Activated effector memory CD4-positive, alpha-beta T cell treated with anti-CD3 and anti-CD28 coated beads, Interleukin-2, amount 50 U/mL, for 16 hours (primary cell): ENCODE measurements at regions not wholly inside any gene's neighbourhood (a gene's known extent, or its start where the extent isn't known, plus 50 kb on each side); places are given as distances from the start of the nearest gene placed in this dataset.

Source experiments
- DNase-seq: peaks from one replicate; pipeline ENCODE4 v3.0.0-alpha.2; 2020

- no peak for DNase-seq
Observed at GRCh38 chr13:112247471-112248405, 128.4 kb upstream of the SPACA7 start.

- no peak for DNase-seq
Observed at GRCh38 chr13:112248406-112248760, 127.8 kb upstream of the SPACA7 start.

DNA sequence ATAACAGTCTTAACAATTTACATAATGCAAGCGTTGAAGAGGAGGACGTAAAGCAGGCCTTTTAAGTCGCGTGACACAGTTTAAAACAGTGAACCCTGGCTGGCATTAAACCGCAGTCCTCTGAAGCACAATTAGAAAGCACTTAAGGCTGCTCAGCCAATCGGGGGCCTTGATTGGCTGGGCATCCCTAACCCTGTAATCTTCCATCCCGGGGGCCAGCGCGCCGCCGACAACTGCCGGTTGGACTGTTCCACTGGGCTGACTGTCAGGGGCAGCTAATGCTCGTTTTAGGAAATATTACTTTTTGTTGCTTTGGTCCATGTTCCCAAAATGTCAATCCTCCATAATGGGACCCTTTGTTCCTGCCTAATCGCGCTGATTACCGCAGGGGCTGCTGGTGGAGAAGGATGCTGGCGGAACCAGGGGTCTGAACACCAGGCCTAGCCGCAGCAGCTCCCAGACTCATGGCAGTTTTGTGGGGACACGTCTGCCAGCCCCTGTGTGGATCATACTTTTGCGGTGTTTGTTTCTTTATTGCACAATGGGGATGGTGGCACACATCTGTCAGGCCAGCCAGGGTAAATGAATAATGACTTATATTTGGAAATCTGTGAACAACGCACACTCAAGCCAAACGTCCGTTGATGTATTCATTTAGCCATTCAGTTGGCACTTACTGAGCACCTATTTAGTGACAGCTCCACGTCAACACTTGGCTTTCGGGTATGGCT is 127.1 kb upstream of the SPACA7 start:
- DNase-seq, result no peak

DNA sequence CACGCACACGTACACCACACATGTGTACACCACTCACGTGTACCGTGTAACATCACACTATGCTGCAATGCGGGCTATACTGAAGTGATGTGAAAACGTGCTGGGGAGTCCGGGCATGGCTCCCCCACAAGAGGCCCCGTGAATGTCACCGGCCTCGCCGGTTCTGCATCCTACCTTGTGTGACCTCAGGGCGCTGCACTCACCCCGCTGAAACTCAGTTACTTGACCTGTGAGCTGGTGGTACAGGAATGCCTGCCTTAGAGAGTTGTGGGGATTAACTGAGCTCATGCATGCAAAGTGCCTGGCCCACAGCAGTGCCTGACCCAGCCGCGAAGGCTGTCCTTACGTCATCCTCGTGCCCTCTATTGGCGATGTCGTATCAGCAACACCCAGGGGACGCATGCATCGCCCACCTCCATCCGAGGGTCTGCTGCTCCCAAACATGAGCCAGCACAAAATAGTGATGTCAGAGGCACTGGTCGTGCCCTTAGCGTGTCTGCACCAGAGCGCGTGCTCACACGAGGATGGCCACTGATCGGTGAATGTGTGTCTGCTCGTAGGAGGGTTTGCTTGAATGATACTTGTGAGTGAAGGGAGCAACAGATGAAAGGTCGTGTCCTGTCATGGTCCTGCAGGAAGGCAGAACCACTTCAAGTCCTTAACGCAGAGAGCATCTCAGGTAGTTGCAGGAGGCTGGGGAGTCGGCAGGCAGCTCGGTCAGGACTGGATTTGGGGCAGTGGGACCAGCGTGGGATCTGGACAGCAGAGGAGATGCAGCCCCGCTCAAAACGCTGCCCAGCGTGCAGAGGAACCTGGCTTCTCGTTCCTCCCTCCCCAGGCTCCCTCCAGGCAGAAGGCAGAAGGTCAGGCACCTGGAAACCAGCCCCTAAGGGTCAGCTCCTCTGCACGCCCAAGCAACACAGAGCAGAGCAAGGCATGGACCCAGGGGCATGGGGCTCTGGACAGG is 126.2 kb upstream of the SPACA7 start:
- peak; percentile 54 for DNase-seq

- no peak for DNase-seq
Observed at GRCh38 chr13:112250788-112251445, 125.2 kb upstream of the SPACA7 start.

- DNase-seq, result no peak
Observed at GRCh38 chr13:112251930-112252585, 124.1 kb upstream of the SPACA7 start.

GRCh38 chr13:112252804-112253590 is 123.2 kb upstream of the SPACA7 start:
- DNase-seq, result no peak

DNA sequence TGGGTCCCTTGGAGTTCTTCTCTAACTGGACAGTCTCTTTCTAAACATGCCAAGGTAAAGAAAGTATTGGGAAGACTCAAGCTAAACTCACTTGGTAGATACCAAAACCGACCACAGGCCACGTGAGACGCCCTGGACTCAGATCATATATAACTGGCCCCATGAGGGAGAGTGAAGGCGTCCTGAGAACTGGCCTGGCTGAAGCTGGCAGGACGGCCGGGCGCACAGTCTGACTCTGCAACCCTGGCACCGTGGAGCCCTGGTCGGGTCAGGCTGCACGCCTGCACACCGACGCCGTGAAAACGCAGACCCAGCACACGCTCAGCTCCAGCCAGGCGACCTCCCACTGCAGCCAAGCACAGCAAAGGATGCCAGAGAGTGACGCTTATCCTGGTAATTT is 122.5 kb upstream of the SPACA7 start:
- no peak for DNase-seq

DNA sequence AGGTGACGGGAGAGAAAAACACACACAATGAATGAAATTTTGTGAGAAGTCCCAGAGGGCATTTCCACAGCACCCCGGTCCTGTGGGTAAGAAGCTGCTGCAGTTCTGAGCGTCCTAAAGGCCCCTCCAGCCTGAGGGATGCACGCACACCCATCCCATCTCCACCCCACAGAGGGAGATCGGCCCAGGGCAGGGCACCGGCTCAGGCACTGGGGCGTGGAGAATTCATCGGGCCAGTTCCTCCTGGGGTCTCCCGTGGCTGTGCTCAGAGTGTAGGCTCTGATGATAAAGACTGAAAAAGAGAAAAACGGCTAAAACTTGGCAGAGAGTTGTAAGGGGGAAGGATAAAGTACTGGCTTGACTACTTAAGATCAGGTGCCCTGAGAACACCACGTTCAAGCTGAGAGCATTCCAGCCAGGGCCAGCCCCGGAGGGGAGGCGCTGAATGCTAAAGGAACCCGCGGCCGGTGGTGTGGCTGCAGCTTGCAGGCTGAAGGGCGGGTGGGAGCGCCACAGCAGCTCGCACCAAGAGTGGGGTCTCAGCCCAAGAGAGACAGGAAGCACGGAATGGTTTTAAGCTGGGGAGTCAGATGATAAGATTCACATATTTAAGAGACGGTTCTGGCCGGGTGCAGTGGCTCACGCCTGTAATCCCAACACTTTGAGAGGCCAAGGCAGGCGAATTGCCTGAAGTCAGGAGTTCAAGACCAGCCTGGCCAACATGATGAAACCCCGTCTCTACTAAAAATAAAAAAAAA is 121.9 kb upstream of the SPACA7 start:
- DNase-seq, result no peak

- DNase-seq, result no peak
Observed at GRCh38 chr13:112254900-112255299, 121.3 kb upstream of the SPACA7 start.

- DNase-seq, result no peak
Observed at GRCh38 chr13:112255550-112256120, 120.5 kb upstream of the SPACA7 start.

DNA sequence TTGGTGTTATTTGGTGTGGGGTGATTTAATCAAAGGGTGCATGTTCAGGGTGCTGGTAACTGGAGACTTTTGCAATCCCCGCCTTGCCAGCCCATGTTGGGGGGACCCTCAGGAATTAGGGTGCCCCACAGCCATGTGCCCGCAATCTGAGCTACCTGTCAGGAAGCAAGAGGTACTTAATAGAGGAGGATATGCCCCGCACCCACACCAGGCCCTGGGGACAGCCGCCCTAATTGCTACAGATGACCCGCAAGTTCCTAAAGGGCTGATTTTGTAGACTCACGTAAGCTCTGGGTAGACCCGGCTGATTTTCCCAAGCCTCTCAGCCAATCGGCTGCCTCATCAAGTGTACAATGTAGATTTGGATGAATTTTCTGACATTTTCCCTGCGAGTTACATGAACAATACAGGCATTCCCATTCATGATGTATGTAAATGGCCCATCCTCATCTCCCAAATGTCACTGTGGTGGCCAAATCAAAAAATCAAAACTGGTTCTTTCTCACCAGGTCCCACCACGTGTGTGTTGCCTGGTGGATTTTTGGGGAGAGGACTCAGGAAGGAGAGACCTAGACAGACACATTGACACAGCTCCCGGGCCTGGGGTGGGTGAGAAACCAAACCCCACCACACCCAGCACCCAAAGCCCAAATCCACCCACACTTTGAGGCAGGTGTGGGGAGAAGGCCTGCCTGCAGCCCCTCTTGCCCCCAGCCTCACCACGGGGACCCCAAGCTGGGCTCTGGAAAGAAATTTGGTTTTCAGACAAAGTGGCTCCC is 119.2 kb upstream of the SPACA7 start:
- no peak for DNase-seq

- DNase-seq, result no peak
Observed at GRCh38 chr13:112259511-112259910, 116.6 kb upstream of the SPACA7 start.

DNA sequence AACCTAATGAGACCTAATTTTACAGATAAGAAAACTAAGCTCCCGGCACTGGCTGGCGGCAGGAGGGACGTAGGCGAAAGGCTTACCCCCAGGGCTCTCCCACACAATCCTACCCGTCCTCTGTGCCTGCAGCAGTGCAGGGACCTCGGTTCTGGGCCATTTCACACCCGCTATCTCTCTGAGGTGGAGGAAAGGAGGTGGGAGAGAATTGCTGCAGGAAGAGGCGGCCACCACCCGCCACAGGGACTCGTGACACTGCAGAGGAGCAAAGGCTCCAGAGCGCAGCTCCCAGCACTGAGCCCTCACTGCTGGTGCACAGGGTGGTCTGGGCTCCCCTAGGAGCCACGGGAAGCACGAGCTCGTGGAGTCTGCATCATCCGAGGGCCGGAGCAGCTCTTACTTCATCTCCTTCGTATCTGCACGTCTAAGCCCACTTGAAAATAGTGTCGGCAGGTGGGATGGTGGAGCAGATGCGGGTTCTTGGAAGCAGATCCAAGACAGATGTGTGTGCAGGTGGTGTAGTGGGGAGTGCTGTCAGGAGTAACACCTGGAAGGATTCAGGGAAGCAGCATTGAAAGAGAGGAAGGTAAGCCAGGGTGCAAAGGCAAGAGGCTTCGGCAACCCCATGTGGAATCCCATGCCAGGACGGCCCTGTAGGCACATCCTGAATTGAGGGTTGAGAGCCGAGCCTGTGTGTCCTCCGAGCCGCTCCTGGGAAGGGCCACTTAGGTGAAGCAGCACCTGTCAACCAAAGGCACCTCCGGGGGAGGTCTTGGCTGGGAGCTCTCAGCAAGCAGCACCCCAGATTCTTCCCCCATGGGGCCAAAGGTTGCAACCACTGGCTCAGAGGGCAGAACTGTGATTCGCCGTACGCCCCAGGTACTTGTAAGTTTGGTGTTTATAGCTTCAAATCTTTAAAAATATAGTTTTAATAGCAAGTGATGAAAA is 115.8 kb upstream of the SPACA7 start:
- DNase-seq, result no peak

- no peak for DNase-seq
Observed at GRCh38 chr13:112261924-112262323, 114.2 kb upstream of the SPACA7 start.

DNA sequence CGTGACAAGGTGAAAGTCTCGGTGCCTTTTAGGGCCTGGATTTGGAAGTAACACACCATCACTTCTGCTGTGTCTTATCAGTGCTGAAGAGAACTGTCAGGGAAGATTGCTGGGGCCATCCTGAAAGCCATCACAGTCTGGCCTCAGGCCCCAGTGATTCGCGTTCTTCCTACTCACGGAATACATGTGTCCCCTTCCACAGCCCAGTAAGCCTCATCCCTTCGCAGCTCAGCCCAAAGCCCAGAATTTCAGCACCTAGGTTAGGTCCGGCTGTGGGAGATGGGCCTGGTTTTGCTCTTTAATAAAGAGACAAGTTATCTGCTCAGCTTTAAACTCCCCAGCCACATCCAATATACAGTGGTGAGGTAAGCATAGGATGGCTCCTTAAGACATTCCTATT is 113.0 kb upstream of the SPACA7 start:
- no peak for DNase-seq

DNA sequence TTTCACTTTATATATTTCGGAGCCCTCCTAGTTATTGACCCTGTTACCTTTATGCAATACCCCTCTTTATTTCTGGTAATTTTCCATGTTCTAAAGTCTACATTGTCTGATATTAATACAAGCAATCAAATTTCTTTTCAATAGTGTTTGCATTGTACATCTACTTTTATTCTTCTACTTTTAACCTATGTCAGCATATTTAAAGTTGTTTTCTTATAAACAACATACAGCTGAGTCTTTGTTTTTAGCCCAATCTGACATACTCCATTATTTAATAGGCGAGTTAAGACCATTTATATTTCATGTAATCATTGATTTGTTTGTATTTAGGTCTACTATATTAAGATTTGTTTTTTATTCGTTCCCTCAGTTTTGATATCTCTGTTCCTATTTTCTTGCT is 108.5 kb upstream of the SPACA7 start:
- no peak for DNase-seq

DNA sequence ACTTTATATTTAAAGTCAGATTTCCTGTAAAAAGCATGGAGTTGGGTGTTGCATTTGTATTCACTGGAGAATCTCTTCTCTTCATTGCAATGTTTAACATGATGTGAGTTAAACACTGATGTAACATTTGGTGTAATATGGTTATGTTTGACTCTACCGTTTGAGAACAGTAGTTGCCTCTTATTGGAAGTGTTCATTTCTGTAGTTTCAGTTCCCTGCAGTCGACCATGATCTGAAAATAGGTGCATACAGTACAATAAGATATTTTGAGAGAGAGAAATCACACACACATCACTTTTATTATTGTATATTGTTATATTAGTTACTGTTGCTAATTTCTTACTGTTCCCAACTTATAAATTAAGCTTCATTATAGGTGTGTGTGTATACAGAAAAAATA is 105.2 kb upstream of the SPACA7 start:
- no peak for DNase-seq
